Breast epithelium (tissue), 3 donors: ENCODE measurements at regions not wholly inside any gene's neighbourhood (a gene's known extent, or its start where the extent isn't known, plus 50 kb on each side); places are given as distances from the start of the nearest gene placed in this dataset.

ENCODE experiments used
- POLR2A ChIP-seq: fragments of 450-650 bp; IDR thresholded peaks from one replicate; pipeline ENCODE4 v1.6.1; 2016; ENCODE audit warnings: antibody characterized with exemption, mild to moderate bottlenecking, moderate library complexity
- POLR2AphosphoS5 ChIP-seq, 3 donors: sonication (generic); formaldehyde crosslinking; IDR thresholded peaks; one replicate each; pipeline ENCODE4 v1.6.1; 2017; ENCODE audit warnings: antibody characterized with exemption in 3 of 3
- TF ChIP-seq, protein P1 (sequence below), 3 donors: fragments of 450-650 bp; IDR thresholded peaks; one replicate each; pipeline ENCODE4 v1.5.1; 2016 to 2017; ENCODE audit warnings: antibody characterized with exemption in 3 of 3, mild to moderate bottlenecking in 3 of 3, moderate library complexity in 3 of 3

DNA sequence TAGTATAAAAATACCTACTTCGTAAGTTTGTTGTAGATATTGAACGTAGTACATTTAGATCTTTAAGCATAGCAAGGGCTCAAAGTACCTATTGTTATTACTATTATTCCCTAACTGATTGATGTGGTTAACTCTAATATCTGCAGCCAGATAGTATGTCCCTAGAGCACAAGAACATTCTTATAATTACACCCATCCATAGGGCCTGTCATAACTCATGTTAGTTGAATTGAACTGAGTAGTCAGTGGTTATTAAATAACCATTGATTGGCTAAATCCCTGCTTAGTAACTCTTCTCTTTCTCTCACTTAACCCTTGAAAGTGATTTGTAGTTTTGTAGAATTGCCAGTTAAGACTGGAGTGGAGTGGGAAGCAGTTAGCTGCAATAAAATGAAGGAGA is 207.5 kb upstream of the HS3ST5 start:
- TF ChIP-seq, protein P1, sequence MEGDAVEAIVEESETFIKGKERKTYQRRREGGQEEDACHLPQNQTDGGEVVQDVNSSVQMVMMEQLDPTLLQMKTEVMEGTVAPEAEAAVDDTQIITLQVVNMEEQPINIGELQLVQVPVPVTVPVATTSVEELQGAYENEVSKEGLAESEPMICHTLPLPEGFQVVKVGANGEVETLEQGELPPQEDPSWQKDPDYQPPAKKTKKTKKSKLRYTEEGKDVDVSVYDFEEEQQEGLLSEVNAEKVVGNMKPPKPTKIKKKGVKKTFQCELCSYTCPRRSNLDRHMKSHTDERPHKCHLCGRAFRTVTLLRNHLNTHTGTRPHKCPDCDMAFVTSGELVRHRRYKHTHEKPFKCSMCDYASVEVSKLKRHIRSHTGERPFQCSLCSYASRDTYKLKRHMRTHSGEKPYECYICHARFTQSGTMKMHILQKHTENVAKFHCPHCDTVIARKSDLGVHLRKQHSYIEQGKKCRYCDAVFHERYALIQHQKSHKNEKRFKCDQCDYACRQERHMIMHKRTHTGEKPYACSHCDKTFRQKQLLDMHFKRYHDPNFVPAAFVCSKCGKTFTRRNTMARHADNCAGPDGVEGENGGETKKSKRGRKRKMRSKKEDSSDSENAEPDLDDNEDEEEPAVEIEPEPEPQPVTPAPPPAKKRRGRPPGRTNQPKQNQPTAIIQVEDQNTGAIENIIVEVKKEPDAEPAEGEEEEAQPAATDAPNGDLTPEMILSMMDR (IDR thresholded peaks at IDR 0.05): no peak
- TF ChIP-seq POLR2A (no peak), POLR2AphosphoS5 (IDR thresholded peaks at IDR 0.05) (no peak)
